B cell (primary cell): ENCODE measurements at regions not wholly inside any gene's neighbourhood (a gene's known extent, or its start where the extent isn't known, plus 50 kb on each side); places are given as distances from the start of the nearest gene placed in this dataset.

Experiments used
- ATAC-seq: fragments of 200-7000 bp; cut with Tn5 transposase; one replicate; pipeline ENCODE4 v1.10.0; 2021; ENCODE audit warnings: low read depth, mild to moderate bottlenecking, moderate number of reproducible peaks, moderate library complexity
- CTCF ChIA-PET: fragments of 350-600 bp; sonication (Branson Sonifier 250); formaldehyde crosslinking; loops from one replicate; lab custom pipeline; 2021; ENCODE audit warnings: antibody characterized with exemption, inconsistent platforms; lab: Charles Lee
- POLR2A ChIA-PET: fragments of 350-600 bp; sonication (Branson Sonifier 250); formaldehyde crosslinking; loops from one replicate; lab custom pipeline; 2021; ENCODE audit warnings: antibody characterized with exemption; lab: Charles Lee
- DNase-seq: peaks from one replicate; pipeline ENCODE4 v3.0.0; 2013
- H2AFZ ChIP-seq: 2 replicates; pipeline ENCODE4 v1.6.1; 2012; ENCODE audit warnings: mild to moderate bottlenecking, low read depth, low read length; ENCODE audit not compliant: insufficient read depth, poor library complexity, severe bottlenecking
- H3K27ac ChIP-seq, 2 donors: 1 replicate in 1 of 2; 2 replicates in 1 of 2; pipeline ENCODE4 v1.5.1; 2012 to 2013; ENCODE audit warnings: low read length in 2 of 2, mild to moderate bottlenecking in 2 of 2, moderate library complexity in 1 of 2
- H3K27me3 ChIP-seq, 4 experiments: fragments of 200-600 bp in 1 of 4; sonication (generic) in 1 of 4; replicated peaks in 1 of 4; 1 replicate in 2 of 4; 2 replicates in 2 of 4; pipeline versions ENCODE4 v1.6.1 to v1.7.0; 2013 to 2016; ENCODE audit warnings: low read length in 3 of 4, mild to moderate bottlenecking in 2 of 4, mixed read lengths in 1 of 4, moderate library complexity in 1 of 4; ENCODE audit not compliant: insufficient read depth in 4 of 4, control insufficient read depth in 3 of 4; ENCODE audit errors: control extremely low read depth in 1 of 4
- H3K36me3 ChIP-seq, 2 experiments: replicated peaks in 1 of 2; 1 replicate in 1 of 2; 2 replicates in 1 of 2; pipeline versions ENCODE4 v1.6.1 to v1.7.1; 2013; ENCODE audit warnings: low read length in 1 of 2; ENCODE audit not compliant: insufficient read depth in 2 of 2, control insufficient read depth in 1 of 2; ENCODE audit errors: control extremely low read depth in 1 of 2, extremely low read depth in 1 of 2
- H3K4me1 ChIP-seq, 2 donors: fragments of 200-600 bp in 1 of 2; sonication (generic) in 1 of 2; 1 replicate in 1 of 2; 2 replicates in 1 of 2; pipeline versions ENCODE4 v1.5.1 to v1.6.1; 2013 to 2017; ENCODE audit warnings: low read length in 2 of 2; ENCODE audit not compliant: control insufficient read depth in 2 of 2, insufficient read depth in 2 of 2
- H3K4me2 ChIP-seq: replicated peaks from 2 replicates; pipeline ENCODE3; 2012; ENCODE audit warnings: mild to moderate bottlenecking, low read depth, low read length; ENCODE audit not compliant: poor library complexity, severe bottlenecking
- H3K4me3 ChIP-seq, 5 experiments: fragments of 200-600 bp in 1 of 5; sonication (generic) in 1 of 5; 1 replicate in 3 of 5; 2 replicates in 2 of 5; pipeline versions ENCODE4 v1.5.1 to v1.7.0; 2011 to 2016; ENCODE audit warnings: low read length in 4 of 5, mild to moderate bottlenecking in 4 of 5, low read depth in 2 of 5, control low read depth in 1 of 5, moderate library complexity in 1 of 5; ENCODE audit not compliant: insufficient read depth in 1 of 5; ENCODE audit errors: control extremely low read depth in 1 of 5, extremely low read depth in 1 of 5
- H3K79me2 ChIP-seq: fragments of 200-600 bp; sonication (generic); one replicate; pipeline ENCODE4 v1.6.0; 2016; ENCODE audit warnings: low read length; ENCODE audit not compliant: control insufficient read depth, insufficient read depth
- H3K9ac ChIP-seq: fragments of 200-600 bp; sonication (generic); 2 replicates; pipeline ENCODE4 v1.6.1; 2017; ENCODE audit warnings: mild to moderate bottlenecking, low read length, moderate library complexity
- H3K9me3 ChIP-seq, 3 donors: one replicate each; pipeline versions ENCODE4 v1.6.1 to v1.7.1; 2013; ENCODE audit warnings: low read length in 2 of 3; ENCODE audit not compliant: control insufficient read depth in 2 of 3, insufficient read depth in 1 of 3; ENCODE audit errors: control extremely low read depth in 1 of 3
- H4K20me1 ChIP-seq: 2 replicates; pipeline ENCODE4 v1.6.0; 2012; ENCODE audit warnings: mild to moderate bottlenecking, low read length; ENCODE audit not compliant: insufficient read depth, control insufficient read depth, poor library complexity, severe bottlenecking
- H3K27ac Mint-ChIP-seq: one replicate; pipeline ENCODE4 v1.8.0; 2021; ENCODE audit warnings: mixed read lengths
- H3K27me3 Mint-ChIP-seq: one replicate; pipeline ENCODE4 v1.8.0; 2021; ENCODE audit warnings: mixed read lengths
- H3K4me1 Mint-ChIP-seq: one replicate; pipeline ENCODE4 v1.8.0; 2021; ENCODE audit warnings: mixed read lengths
- H3K4me3 Mint-ChIP-seq: one replicate; pipeline ENCODE4 v1.8.0; 2021; ENCODE audit warnings: mixed read lengths
- H3K9me3 Mint-ChIP-seq: one replicate; pipeline ENCODE4 v1.8.0; 2022; ENCODE audit warnings: mixed read lengths; ENCODE audit not compliant: insufficient read depth
- CTCF ChIP-seq: fragments of 200-600 bp; IDR thresholded peaks from one replicate; pipeline ENCODE4 v1.8.0; 2022; ENCODE audit warnings: antibody characterized with exemption, mild to moderate bottlenecking
- EZH2 ChIP-seq: IDR thresholded peaks from 2 replicates; pipeline ENCODE4 v1.6.1; 2012; ENCODE audit warnings: borderline replicate concordance, low read depth, mild to moderate bottlenecking, moderate library complexity, low read length; ENCODE audit not compliant: insufficient read depth, poor library complexity, severe bottlenecking
- WGBS: methylation state at CpG from one replicate; pipeline ENCODE4 v1.1.5; 2013; ENCODE audit warnings: missing lambda C conversion rate; ENCODE audit not compliant: insufficient coverage; 5-methylcytosine and 5-hydroxymethylcytosine counted together
- intact Hi-C: fragments of 100-400 bp; cut with micrococcal nuclease; formaldehyde crosslinking; loops from one replicate; pipeline ENCODE4 v1.10.0; 2022

- peaks cover 3% of the 10 kb centered on the region for H3K27me3 Mint-ChIP-seq
- H3K27ac Mint-ChIP-seq: no peak overlapping the region
- Histone ChIP-seq H3K27ac (no peak overlapping the region), H3K79me2 (no peaks in the 10 kb centered on the region), H3K4me3 (no peak overlapping the region), H2AFZ (no peak overlapping the region), H3K4me1 (no peaks in the 10 kb centered on the region), H3K36me3 (no peaks in the 10 kb centered on the region), H3K9me3 (no peaks in the 10 kb centered on the region), H4K20me1 (no peaks in the 10 kb centered on the region), H3K9ac (no peak overlapping the region), H3K27me3 (no peaks in the 10 kb centered on the region), H3K4me2 (no peak overlapping the region)
- CTCF ChIA-PET: no interaction called here
- DNase-seq (no peak), ATAC-seq (no peak)
- H3K4me3 Mint-ChIP-seq: no peak overlapping the region
- POLR2A ChIA-PET: no interaction called here
- no peaks in the 10 kb centered on the region for H3K9me3 Mint-ChIP-seq
- H3K4me1 Mint-ChIP-seq: no peaks in the 10 kb centered on the region
- 80% methylated on average over 6 of the region's 9 CpGs for WGBS
- no peak for TF ChIP-seq CTCF
- TF ChIP-seq EZH2: no peak
- intact Hi-C loops: no loop called here
Measured at GRCh38 chr1:208387908-208388811, 144.0 kb upstream of the PLXNA2 start.

- Mint-ChIP-seq H3K4me3 (no peak overlapping the region), H3K27me3 (peaks cover 8% of the 10 kb centered on the region), H3K27ac (no peak overlapping the region), H3K9me3 (no peaks in the 10 kb centered on the region), H3K4me1 (no peaks in the 10 kb centered on the region)
- Histone ChIP-seq H3K27ac (no peak overlapping the region), H3K4me3 (no peak overlapping the region), H4K20me1 (no peaks in the 10 kb centered on the region), H2AFZ (no peak overlapping the region), H3K36me3 (no peaks in the 10 kb centered on the region), H3K79me2 (no peaks in the 10 kb centered on the region), H3K9me3 (peaks cover 0 to 3% (median 0%) of the 10 kb centered on the region in 3 donors), H3K4me1 (no peaks in the 10 kb centered on the region), H3K9ac (no peak overlapping the region), H3K4me2 (no peak overlapping the region), H3K27me3 (no peaks in the 10 kb centered on the region)
- ATAC-seq (no peak), DNase-seq (no peak)
- POLR2A ChIA-PET: no interaction called here
- 96% methylated on average over 3 of the region's 3 CpGs for WGBS
- intact Hi-C loops: no loop called here
- TF ChIP-seq CTCF: no peak
- CTCF ChIA-PET: no interaction called here
Measured at GRCh38 chr1:208393416-208393815, 149.2 kb upstream of the PLXNA2 start.
